ENCODE measurements at regions not wholly inside any gene's neighbourhood (a gene's known extent, or its start where the extent isn't known, plus 50 kb on each side); places are given as distances from the start of the nearest gene placed in this dataset.

DNA sequence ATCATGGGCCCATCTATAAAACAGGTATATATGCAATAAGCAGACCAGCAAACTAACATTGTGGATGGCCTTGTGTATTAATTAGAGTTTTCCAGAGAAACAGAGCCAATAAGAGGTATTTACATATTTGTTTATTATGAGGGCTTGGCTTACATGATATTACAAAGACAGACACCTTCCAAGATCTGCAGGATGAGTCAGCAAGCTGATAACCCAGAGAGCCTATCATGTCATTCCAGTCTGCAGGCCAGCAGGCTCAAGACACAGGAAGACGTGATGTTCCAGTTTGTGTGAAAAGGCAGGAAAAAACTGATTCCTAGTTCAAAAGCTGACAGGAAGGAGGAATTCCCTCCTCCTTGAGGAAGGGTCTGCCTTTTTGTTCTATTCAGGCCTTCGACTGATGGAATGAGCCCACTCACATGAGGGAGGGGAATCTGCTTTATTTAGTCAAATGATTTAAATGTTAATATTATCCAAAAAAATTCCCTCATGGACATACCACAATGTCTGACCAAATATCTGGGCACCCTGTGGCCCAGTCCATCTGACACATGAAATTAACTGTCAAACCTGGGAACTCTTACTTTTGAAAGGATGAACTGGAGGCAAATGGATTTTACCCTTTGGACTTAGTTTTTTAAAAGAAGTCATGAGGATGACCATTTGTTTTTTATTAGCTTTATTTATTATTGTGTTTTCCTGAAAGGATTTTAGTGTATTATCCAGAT, 161.2 kb upstream of the CHD1 start:
- TF ChIP-seq, protein P1, sequence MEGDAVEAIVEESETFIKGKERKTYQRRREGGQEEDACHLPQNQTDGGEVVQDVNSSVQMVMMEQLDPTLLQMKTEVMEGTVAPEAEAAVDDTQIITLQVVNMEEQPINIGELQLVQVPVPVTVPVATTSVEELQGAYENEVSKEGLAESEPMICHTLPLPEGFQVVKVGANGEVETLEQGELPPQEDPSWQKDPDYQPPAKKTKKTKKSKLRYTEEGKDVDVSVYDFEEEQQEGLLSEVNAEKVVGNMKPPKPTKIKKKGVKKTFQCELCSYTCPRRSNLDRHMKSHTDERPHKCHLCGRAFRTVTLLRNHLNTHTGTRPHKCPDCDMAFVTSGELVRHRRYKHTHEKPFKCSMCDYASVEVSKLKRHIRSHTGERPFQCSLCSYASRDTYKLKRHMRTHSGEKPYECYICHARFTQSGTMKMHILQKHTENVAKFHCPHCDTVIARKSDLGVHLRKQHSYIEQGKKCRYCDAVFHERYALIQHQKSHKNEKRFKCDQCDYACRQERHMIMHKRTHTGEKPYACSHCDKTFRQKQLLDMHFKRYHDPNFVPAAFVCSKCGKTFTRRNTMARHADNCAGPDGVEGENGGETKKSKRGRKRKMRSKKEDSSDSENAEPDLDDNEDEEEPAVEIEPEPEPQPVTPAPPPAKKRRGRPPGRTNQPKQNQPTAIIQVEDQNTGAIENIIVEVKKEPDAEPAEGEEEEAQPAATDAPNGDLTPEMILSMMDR (conservative IDR thresholded peaks at IDR 0.05 in 1 of 2, IDR thresholded peaks at IDR 0.05 in 1 of 2; ENCODE audit: extremely low read depth in 1 of 2, insufficient read depth in 1 of 2, low read depth in 1 of 2, low read length in 2 of 2), result no peak
- TF ChIP-seq EZH2 (IDR thresholded peaks at IDR 0.05; ENCODE audit: borderline replicate concordance, low read length), result no peak

All from mammary epithelial cell (primary cell).